ENCODE measurements at regions not wholly inside any gene's neighbourhood (a gene's known extent, or its start where the extent isn't known, plus 50 kb on each side); places are given as distances from the start of the nearest gene placed in this dataset.

DNA sequence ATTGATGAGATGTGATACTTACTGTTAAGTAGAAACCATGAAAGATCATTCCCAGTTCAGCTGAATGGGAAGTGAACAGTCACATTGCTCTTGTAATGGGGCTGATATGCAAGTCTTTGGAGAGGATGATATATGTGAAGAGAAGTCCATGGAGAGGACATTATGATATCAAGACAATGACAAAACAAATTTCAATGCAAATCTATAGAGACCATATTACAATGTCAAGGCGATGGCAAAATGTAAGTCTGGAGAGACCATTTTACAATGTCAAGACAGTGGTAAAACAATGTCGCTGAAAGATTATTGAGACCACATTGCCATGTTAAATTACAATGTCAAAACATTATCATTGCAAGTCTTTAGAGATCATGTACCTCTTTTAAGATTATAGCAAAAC lies 277.1 kb upstream of the MEIS2 start:
- 71% methylated on average over 2 of the region's 2 CpGs for WGBS
- Histone ChIP-seq H2AK5ac (ENCODE audit: low read length, severe bottlenecking) (no peak overlapping the region), H2BK12ac (ENCODE audit: low read length in 2 of 2) (no peak overlapping the region)

GRCh38 chr15:37394402-37395099 lies 294.2 kb upstream of the MEIS2 start:
- no peak overlapping the region for H3K23ac ChIP-seq (ENCODE audit: low read length in 2 of 2)
- H3K27me3 ChIP-seq (ENCODE audit: control insufficient read depth in 1 of 2, insufficient read depth in 1 of 2, low read length in 2 of 2): no peaks in the 10 kb centered on the region
- no peak overlapping the region for H2BK15ac ChIP-seq (ENCODE audit: low read depth, poor library complexity, severe bottlenecking)
- H2AFZ ChIP-seq (ENCODE audit: low read depth, low read length): no peak overlapping the region
- WGBS: no CpG with 5 or more reads among the region's 3 CpGs
- H4K91ac ChIP-seq (ENCODE audit: low read length): no peak overlapping the region
- H3K9ac ChIP-seq (ENCODE audit: low read length): no peak overlapping the region
- H2BK12ac ChIP-seq (ENCODE audit: low read length in 2 of 2): no peak overlapping the region
- H3K4me1 ChIP-seq (ENCODE audit: control insufficient read depth, insufficient read depth, low read depth, low read length): no peaks in the 10 kb centered on the region
- no peak for DNase-seq
- no peak overlapping the region for H2BK5ac ChIP-seq (ENCODE audit: low read depth, low read length, poor library complexity, severe bottlenecking)
- no peak overlapping the region for H4K8ac ChIP-seq (ENCODE audit: low read length)
- H3K36me3 ChIP-seq (ENCODE audit: control insufficient read depth in 1 of 2, insufficient read depth in 2 of 2, low read depth in 1 of 2, low read length in 2 of 2): no peaks in the 10 kb centered on the region
- no peak overlapping the region for H3K4me3 ChIP-seq (ENCODE audit: insufficient read depth in 1 of 2, low read depth in 1 of 2, low read length in 2 of 2)
- no peak overlapping the region for H2BK120ac ChIP-seq (ENCODE audit: low read depth, low read length)
- H3K14ac ChIP-seq (ENCODE audit: low read length in 2 of 2): no peak overlapping the region
- H3K27ac ChIP-seq (ENCODE audit: low read length, poor library complexity, severe bottlenecking): no peak overlapping the region
- no peak overlapping the region for H3K4me2 ChIP-seq (ENCODE audit: low read length, poor library complexity, severe bottlenecking)
- H3K18ac ChIP-seq (ENCODE audit: low read depth in 1 of 2, low read length in 2 of 2): no peak overlapping the region
- H3K79me1 ChIP-seq (replicated peaks; ENCODE audit: low read length, poor library complexity, severe bottlenecking): no peaks in the 10 kb centered on the region
- H3K4ac ChIP-seq (ENCODE audit: low read depth in 1 of 2, low read length in 2 of 2): no peak overlapping the region
- H3K9me3 ChIP-seq (ENCODE audit: control insufficient read depth, low read length): peaks cover 14% of the 10 kb centered on the region
- H2AK5ac ChIP-seq (ENCODE audit: low read length, severe bottlenecking): no peak overlapping the region

More for the DNA sequence above, 277.1 kb upstream of the MEIS2 start:
- Histone ChIP-seq H3K23ac (ENCODE audit: low read length in 2 of 2) (no peak overlapping the region), H4K8ac (ENCODE audit: low read length) (no peak overlapping the region), H3K4me1 (ENCODE audit: control insufficient read depth, insufficient read depth, low read depth, low read length) (no peaks in the 10 kb centered on the region), H2BK5ac (ENCODE audit: low read depth, low read length, poor library complexity, severe bottlenecking) (no peak overlapping the region), H3K4ac (ENCODE audit: low read depth in 1 of 2, low read length in 2 of 2) (no peak overlapping the region), H3K9ac (ENCODE audit: low read length) (no peak overlapping the region), H3K18ac (ENCODE audit: low read depth in 1 of 2, low read length in 2 of 2) (no peak overlapping the region), H3K4me3 (ENCODE audit: insufficient read depth in 1 of 2, low read depth in 1 of 2, low read length in 2 of 2) (no peak overlapping the region), H2BK15ac (ENCODE audit: low read depth, poor library complexity, severe bottlenecking) (no peak overlapping the region), H3K14ac (ENCODE audit: low read length in 2 of 2) (no peak overlapping the region), H2AFZ (ENCODE audit: low read depth, low read length) (no peak overlapping the region), H3K36me3 (ENCODE audit: control insufficient read depth in 1 of 2, insufficient read depth in 2 of 2, low read depth in 1 of 2, low read length in 2 of 2) (no peaks in the 10 kb centered on the region), H3K4me2 (ENCODE audit: low read length, poor library complexity, severe bottlenecking) (no peak overlapping the region), H3K9me3 (ENCODE audit: control insufficient read depth, low read length) (no peaks in the 10 kb centered on the region), H2BK120ac (ENCODE audit: low read depth, low read length) (no peak overlapping the region), H3K27ac (ENCODE audit: low read length, poor library complexity, severe bottlenecking) (no peak overlapping the region), H3K79me1 (replicated peaks; ENCODE audit: low read length, poor library complexity, severe bottlenecking) (no peaks in the 10 kb centered on the region), H3K27me3 (ENCODE audit: control insufficient read depth in 1 of 2, insufficient read depth in 1 of 2, low read length in 2 of 2) (peaks cover 0 to 3% of the 10 kb centered on the region in 2 experiments), H4K91ac (ENCODE audit: low read length) (no peak overlapping the region)
- no peak for DNase-seq

DNA sequence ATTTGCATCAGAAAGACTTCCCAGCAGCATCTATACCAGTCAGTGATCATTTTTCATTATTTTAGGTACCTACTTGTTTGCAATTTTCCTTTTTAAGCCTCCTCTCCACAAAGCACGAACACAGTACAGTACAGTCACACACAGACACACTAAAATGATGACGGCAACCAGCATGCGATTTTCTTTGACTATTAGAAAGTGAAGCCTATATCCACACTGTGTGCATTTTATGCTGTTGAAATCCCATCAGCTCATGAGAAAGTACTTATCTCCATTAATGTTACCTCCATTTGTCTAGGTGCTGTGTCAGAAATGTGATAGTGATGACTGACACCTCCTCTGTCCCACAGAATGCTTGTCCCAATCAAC lies 294.7 kb upstream of the MEIS2 start:
- H2BK15ac ChIP-seq (ENCODE audit: low read depth, poor library complexity, severe bottlenecking): no peak overlapping the region

DNA sequence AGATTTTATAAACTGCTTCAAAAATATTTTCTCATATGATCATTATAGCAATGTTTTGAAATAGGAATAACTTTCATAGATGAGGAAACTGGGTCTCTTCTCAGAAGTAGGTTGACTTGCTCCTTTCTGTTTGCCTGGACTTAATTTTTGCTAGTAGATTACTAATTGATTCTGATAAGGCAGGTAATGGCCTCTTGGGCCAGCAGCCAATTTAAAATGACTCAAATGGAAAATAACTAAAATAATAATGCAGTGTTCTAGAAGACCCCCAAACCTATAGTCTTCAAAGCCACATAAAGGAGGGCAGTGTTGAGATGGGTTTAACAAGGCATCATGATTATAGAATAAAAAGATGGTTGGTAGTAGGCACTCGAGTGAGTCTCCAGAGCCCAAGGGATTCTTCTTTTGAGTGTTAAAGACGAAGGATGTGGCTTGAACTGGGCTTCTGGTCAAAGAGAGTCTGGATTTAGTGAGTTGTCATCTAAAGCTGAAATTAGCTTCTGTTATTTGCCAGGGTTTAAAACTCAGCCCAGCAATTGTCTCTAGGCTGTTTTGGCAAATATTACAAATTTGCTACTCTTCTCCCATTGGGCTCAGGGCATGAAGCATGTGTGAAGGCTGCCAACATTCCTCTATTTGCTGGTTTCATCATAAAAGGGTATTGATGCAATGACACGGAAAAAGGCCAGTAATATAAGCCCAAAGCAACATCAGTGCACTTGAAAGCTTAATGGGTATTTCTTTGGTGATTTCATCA lies 297.1 kb upstream of the MEIS2 start:
- Histone ChIP-seq H4K91ac (ENCODE audit: low read length) (no peak overlapping the region), H2BK120ac (ENCODE audit: low read depth, low read length) (no peak overlapping the region), H2AK5ac (ENCODE audit: low read length, severe bottlenecking) (no peak overlapping the region), H3K9me3 (ENCODE audit: control insufficient read depth, low read length) (peaks cover 7% of the 10 kb centered on the region), H4K8ac (ENCODE audit: low read length) (no peak overlapping the region), H2BK15ac (ENCODE audit: low read depth, poor library complexity, severe bottlenecking) (no peak overlapping the region), H3K36me3 (ENCODE audit: control insufficient read depth in 1 of 2, insufficient read depth in 2 of 2, low read depth in 1 of 2, low read length in 2 of 2) (no peaks in the 10 kb centered on the region), H3K18ac (ENCODE audit: low read depth in 1 of 2, low read length in 2 of 2) (no peak overlapping the region), H2BK5ac (ENCODE audit: low read depth, low read length, poor library complexity, severe bottlenecking) (no peak overlapping the region), H3K27me3 (ENCODE audit: control insufficient read depth in 1 of 2, insufficient read depth in 1 of 2, low read length in 2 of 2) (no peaks in the 10 kb centered on the region), H3K4me3 (ENCODE audit: insufficient read depth in 1 of 2, low read depth in 1 of 2, low read length in 2 of 2) (no peak overlapping the region), H2AFZ (ENCODE audit: low read depth, low read length) (no peak overlapping the region), H3K4ac (ENCODE audit: low read depth in 1 of 2, low read length in 2 of 2) (no peak overlapping the region), H3K79me1 (replicated peaks; ENCODE audit: low read length, poor library complexity, severe bottlenecking) (no peaks in the 10 kb centered on the region), H3K4me1 (ENCODE audit: control insufficient read depth, insufficient read depth, low read depth, low read length) (no peaks in the 10 kb centered on the region), H3K23ac (ENCODE audit: low read length in 2 of 2) (no peak overlapping the region), H3K9ac (ENCODE audit: low read length) (no peak overlapping the region), H3K27ac (ENCODE audit: low read length, poor library complexity, severe bottlenecking) (no peak overlapping the region), H2BK12ac (ENCODE audit: low read length in 2 of 2) (no peak overlapping the region), H3K14ac (ENCODE audit: low read length in 2 of 2) (no peak overlapping the region), H3K4me2 (ENCODE audit: low read length, poor library complexity, severe bottlenecking) (no peak overlapping the region)
- no peak for DNase-seq
- 50% methylated on average over 3 of the region's 3 CpGs for WGBS

More for the DNA sequence above, 294.7 kb upstream of the MEIS2 start:
- Histone ChIP-seq H2BK120ac (ENCODE audit: low read depth, low read length) (no peak overlapping the region), H3K4me2 (ENCODE audit: low read length, poor library complexity, severe bottlenecking) (no peak overlapping the region), H3K9ac (ENCODE audit: low read length) (no peak overlapping the region), H3K4me1 (ENCODE audit: control insufficient read depth, insufficient read depth, low read depth, low read length) (no peaks in the 10 kb centered on the region), H2BK12ac (ENCODE audit: low read length in 2 of 2) (no peak overlapping the region), H2AK5ac (ENCODE audit: low read length, severe bottlenecking) (no peak overlapping the region), H3K79me1 (replicated peaks; ENCODE audit: low read length, poor library complexity, severe bottlenecking) (no peaks in the 10 kb centered on the region), H2AFZ (ENCODE audit: low read depth, low read length) (no peak overlapping the region), H3K4ac (ENCODE audit: low read depth in 1 of 2, low read length in 2 of 2) (no peak overlapping the region), H3K36me3 (ENCODE audit: control insufficient read depth in 1 of 2, insufficient read depth in 2 of 2, low read depth in 1 of 2, low read length in 2 of 2) (no peaks in the 10 kb centered on the region), H3K4me3 (ENCODE audit: insufficient read depth in 1 of 2, low read depth in 1 of 2, low read length in 2 of 2) (no peak overlapping the region), H3K27me3 (ENCODE audit: control insufficient read depth in 1 of 2, insufficient read depth in 1 of 2, low read length in 2 of 2) (no peaks in the 10 kb centered on the region), H4K91ac (ENCODE audit: low read length) (no peak overlapping the region), H3K23ac (ENCODE audit: low read length in 2 of 2) (no peak overlapping the region), H3K14ac (ENCODE audit: low read length in 2 of 2) (no peak overlapping the region), H3K18ac (ENCODE audit: low read depth in 1 of 2, low read length in 2 of 2) (no peak overlapping the region), H3K27ac (ENCODE audit: low read length, poor library complexity, severe bottlenecking) (no peak overlapping the region), H3K9me3 (ENCODE audit: control insufficient read depth, low read length) (peaks cover 14% of the 10 kb centered on the region), H2BK5ac (ENCODE audit: low read depth, low read length, poor library complexity, severe bottlenecking) (no peak overlapping the region), H4K8ac (ENCODE audit: low read length) (no peak overlapping the region)
- WGBS: 80% methylated on average over 3 of the region's 3 CpGs
- no peak for DNase-seq

Data from mesenchymal stem cell (in vitro differentiated cells and primary cell).